Glomerular endothelial cell (primary cell): ENCODE measurements at regions not wholly inside any gene's neighbourhood (a gene's known extent, or its start where the extent isn't known, plus 50 kb on each side); places are given as distances from the start of the nearest gene placed in this dataset.
"Not testable (repeated sequence)": the region's sequence is repeated elsewhere in the genome, so short reads cannot be mapped to it uniquely, and the experiment has no call there.

Source experiments
- DNase-seq: peaks from one replicate; pipeline ENCODE4 v3.0.0-alpha.2; 2011; ENCODE audit warnings: low read depth, low spot score; ENCODE audit errors: extremely low read depth

- DNase-seq: no peak
Observed at GRCh38 chr22:25407226-25407858, 157.1 kb upstream of the GRK3 start.

DNA sequence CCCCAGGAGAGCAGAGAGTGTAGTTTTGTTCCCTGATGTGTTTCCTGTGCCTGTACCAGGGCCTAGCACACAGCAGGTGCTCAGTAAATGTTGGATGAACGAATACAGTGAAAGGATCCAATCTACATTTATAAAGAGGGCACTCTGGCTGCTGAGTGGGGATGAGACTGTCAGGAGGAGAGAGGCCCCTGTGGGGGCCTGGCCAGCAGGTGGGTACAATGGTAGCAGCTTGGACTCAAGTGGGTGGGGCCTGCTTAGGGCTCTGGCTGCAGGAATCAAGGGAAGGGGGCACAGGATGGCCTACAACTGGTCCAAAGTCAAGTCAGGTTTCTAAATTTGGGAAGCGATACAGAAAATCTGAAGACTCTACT lies 156.6 kb upstream of the GRK3 start:
- no peak for DNase-seq

- no peak for DNase-seq
Observed at GRCh38 chr22:25409240-25409639, 155.2 kb upstream of the GRK3 start.

- no peak for DNase-seq
Observed at GRCh38 chr22:25410849-25411248, 153.6 kb upstream of the GRK3 start.

GRCh38 chr22:25413620-25414019 lies 150.9 kb upstream of the GRK3 start:
- DNase-seq: no peak

GRCh38 chr22:25415731-25416130 lies 148.7 kb upstream of the GRK3 start:
- DNase-seq: not testable (repeated sequence)

GRCh38 chr22:25417826-25418225 lies 146.6 kb upstream of the GRK3 start:
- DNase-seq: not testable (repeated sequence)

DNA sequence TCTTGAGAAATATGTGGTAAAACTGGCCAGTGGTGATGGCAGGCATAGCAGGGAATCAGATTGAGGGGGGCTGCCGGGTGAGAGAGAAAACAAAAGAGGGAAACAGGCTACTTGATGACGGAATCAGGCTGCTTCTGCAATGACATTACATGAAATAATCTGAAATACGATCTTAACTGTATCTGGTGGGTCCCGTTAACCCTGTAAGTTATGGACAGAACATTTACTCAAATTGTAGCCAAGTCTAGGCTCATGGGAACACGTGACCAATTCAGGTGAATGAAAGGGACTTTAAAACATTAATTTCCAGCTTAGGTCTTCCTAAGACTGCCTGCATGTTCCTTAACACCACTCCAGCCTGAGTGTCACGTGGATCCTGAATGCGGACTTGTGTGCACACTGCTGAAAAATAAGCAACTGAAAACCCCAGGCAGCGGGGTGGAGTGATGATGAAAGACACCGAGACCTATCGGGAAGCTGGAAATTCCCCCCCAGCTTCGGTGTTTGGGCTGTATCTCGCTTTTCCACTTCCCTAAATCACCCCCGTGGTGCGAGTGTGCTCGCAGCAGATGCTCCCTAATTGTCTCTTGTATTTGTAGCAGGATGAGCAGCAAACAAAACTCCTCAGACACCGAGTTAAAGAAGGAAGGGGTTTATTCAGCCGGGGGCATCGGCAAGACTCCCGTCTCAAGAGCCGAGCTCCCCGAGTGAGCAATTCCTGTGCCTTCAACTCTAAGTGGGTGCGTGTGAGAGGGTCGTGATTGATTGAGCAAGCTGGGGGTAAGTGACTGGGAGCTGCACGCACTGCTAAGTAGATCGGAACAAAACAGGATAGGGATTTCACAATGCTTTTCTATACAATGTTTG lies 145.0 kb upstream of the GRK3 start:
- DNase-seq: no peak

GRCh38 chr22:25420114-25420441 lies 144.4 kb upstream of the GRK3 start:
- DNase-seq: not testable (repeated sequence)

- DNase-seq: no peak
Observed at GRCh38 chr22:25420471-25420924, 144.0 kb upstream of the GRK3 start.

- no peak for DNase-seq
Observed at GRCh38 chr22:25420925-25421904, 143.3 kb upstream of the GRK3 start.

GRCh38 chr22:25426530-25427308 lies 137.8 kb upstream of the GRK3 start:
- not testable (repeated sequence) for DNase-seq

GRCh38 chr22:25431637-25432342 lies 132.7 kb upstream of the GRK3 start:
- not testable (repeated sequence) for DNase-seq

- DNase-seq: not testable (repeated sequence)
Observed at GRCh38 chr22:25433381-25433970, 131.0 kb upstream of the GRK3 start.

DNA sequence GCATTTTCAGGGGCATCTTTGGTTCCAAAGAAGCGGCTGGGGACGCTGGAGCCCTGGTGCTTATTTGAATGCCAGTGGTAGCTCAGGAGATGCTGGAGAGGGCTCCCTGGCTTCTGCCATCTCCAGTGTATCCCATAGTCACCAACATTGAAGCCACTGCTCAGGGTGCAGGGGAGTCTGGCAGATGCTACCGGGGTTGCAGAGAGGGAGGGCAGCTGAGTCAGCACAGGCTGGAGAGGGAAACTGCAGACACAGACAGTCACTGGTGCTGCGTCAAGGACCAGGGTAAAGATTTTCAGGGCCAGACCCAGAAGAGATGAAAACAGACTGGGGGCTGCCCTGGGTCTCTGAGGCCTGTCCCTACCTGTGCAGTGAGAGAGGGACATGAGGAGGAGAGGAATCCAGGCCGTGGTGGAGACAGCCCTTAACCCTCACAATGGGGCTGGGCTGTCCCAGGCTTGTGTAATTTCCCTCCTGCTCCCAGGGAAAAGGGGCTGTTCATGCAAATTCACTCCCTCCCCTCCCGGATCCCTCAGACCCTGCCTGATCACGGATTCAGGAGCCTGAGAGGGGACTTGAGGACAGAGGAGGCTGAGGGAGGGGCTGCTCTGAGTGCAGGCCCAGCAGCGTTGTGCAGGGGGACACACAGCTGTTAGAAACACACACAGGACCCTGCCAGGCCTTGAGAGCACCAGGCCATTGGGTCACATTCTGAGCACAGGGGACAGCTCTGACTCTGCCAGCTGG lies 126.9 kb upstream of the GRK3 start:
- DNase-seq: no peak

DNA sequence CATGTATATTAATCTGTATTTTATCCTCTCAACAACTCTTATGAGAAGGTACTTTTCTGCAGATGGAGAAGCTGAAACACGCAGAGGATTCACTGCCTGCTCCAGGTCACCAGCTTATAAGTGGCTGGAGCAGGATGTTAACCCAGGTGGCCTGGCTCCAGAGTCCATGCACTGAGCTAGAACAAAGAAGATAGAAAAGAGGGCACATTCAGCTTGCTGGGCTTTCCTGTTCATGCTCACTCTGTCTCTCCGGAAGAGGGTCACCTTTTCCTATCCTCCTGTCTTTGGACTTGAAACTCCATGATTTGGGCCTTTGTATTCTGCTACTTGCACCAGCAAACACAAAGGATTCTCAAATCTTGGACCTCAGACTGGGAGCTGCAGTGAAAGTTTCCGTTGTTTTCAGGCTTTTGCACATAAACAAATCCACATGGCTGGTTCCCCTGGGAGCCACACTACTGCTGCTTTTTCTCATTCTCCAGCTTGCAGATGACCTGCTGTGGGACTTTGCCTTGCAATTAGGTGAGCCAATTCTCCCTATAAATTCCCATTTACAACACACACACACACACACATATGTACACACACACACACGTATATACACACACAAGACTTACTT lies 117.3 kb upstream of the GRK3 start:
- DNase-seq: no peak

DNA sequence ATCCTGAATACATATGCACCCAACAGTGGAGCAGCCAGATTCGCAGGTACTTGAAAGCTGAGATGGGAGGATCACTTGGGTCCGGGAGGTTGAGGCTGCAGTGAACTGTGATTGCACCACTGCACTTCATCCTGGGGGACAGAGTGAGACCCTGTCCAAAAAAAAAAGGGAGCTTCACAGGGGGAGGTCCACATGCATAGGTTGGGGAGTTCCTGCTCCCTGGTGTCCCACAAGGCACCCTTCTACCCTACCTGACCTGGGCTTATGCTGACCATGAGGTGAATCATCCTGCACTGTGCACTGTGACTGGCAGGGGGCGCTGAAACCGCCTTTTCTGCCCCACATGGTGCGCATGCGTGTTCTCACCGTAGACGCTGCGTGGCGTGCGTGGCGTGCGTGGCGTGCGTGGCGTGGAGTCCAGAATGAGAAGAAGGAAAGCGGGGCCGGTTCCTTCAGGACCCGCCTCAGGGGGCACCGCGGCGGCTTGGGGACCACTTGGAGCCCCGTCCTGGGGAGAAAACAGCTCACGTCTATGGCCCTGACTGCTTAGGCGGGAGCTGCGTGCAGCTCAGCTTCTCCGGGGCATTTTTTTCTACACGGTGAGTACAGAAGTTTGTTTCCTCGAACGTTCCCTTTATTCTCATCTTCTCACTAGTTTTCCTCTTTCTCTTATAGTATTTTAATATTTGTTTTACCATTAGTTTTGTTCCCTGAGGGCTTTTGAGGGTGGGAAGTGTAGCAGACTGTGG lies 116.6 kb upstream of the GRK3 start:
- peak; percentile 41 for DNase-seq
